SHP77 (cell line): ENCODE measurements at regions not wholly inside any gene's neighbourhood (a gene's known extent, or its start where the extent isn't known, plus 50 kb on each side); places are given as distances from the start of the nearest gene placed in this dataset.
"Not testable (repeated sequence)": the region's sequence is repeated elsewhere in the genome, so short reads cannot be mapped to it uniquely, and the experiment has no call there.

Source experiments
- DNase-seq, 2 experiments: peaks; one replicate each; lab custom pipeline; 2025; lab: John Stamatoyannopoulos, UW

- DNase-seq, result no peak
These were observed 126.5 kb downstream of the RASSF10 start for GRCh38 chr11:13135385-13136271.

- DNase-seq, result no peak
These were observed 127.1 kb downstream of the RASSF10 start for GRCh38 chr11:13136272-13136596.

- DNase-seq, result no peak
These were observed 128.8 kb downstream of the RASSF10 start for GRCh38 chr11:13137844-13138301.

GRCh38 chr11:13139085-13139484 lies 130.0 kb downstream of the RASSF10 start:
- not testable (repeated sequence) for DNase-seq

- DNase-seq, result no peak
These were observed 131.1 kb downstream of the RASSF10 start for GRCh38 chr11:13140028-13140870.

GRCh38 chr11:13140873-13141655 lies 131.9 kb downstream of the RASSF10 start:
- DNase-seq, result no peak

GRCh38 chr11:13141731-13142709 lies 132.9 kb downstream of the RASSF10 start:
- DNase-seq, result no peak

GRCh38 chr11:13143486-13144297 lies 133.9 kb upstream of the BMAL1 start:
- no peak for DNase-seq

- DNase-seq, result no peak
These were observed 132.1 kb upstream of the BMAL1 start for GRCh38 chr11:13145461-13145860.

GRCh38 chr11:13149991-13150390 lies 127.6 kb upstream of the BMAL1 start:
- DNase-seq, result no peak

GRCh38 chr11:13150487-13150886 lies 127.1 kb upstream of the BMAL1 start:
- DNase-seq, result no peak

- no peak for DNase-seq
These were observed 125.3 kb upstream of the BMAL1 start for GRCh38 chr11:13152264-13152663.

GRCh38 chr11:13152736-13153541 lies 124.7 kb upstream of the BMAL1 start:
- DNase-seq, result no peak

- DNase-seq, result not testable (repeated sequence)
These were observed 123.2 kb upstream of the BMAL1 start for GRCh38 chr11:13154374-13154773.

GRCh38 chr11:13160346-13160745 lies 117.2 kb upstream of the BMAL1 start:
- DNase-seq, result no peak

GRCh38 chr11:13160806-13161205 lies 116.8 kb upstream of the BMAL1 start:
- no peak for DNase-seq

GRCh38 chr11:13163158-13163557 lies 114.4 kb upstream of the BMAL1 start:
- no peak for DNase-seq

GRCh38 chr11:13166036-13166435 lies 111.6 kb upstream of the BMAL1 start:
- DNase-seq, result no peak

- DNase-seq, result no peak
These were observed 109.3 kb upstream of the BMAL1 start for GRCh38 chr11:13168271-13168670.
